ENCODE measurements at regions not wholly inside any gene's neighbourhood (a gene's known extent, or its start where the extent isn't known, plus 50 kb on each side); places are given as distances from the start of the nearest gene placed in this dataset.

GRCh38 chr2:21254170-21254965, 130.6 kb downstream of the TDRD15 start:
- TF ChIP-seq CTCF (IDR thresholded peaks at IDR 0.05; ENCODE audit: low read depth, low read length) (no peak), EZH2phosphoT487 (IDR thresholded peaks at IDR 0.05; ENCODE audit: low read depth) (no peak)
